Brain microvascular endothelial cell (primary cell): ENCODE measurements at regions not wholly inside any gene's neighbourhood (a gene's known extent, or its start where the extent isn't known, plus 50 kb on each side); places are given as distances from the start of the nearest gene placed in this dataset.

Experiments used
- DNase-seq: peaks from one replicate; pipeline ENCODE4 v3.0.0-alpha.2; 2020
- H3K27ac ChIP-seq: fragments of 250-450 bp; sonication (Bioruptor Pico); 2 replicates; pipeline ENCODE4 v1.5.1; 2020; ENCODE audit warnings: mild to moderate bottlenecking, moderate library complexity
- H3K27me3 ChIP-seq: fragments of 250-450 bp; sonication (Bioruptor Pico); replicated peaks from 2 replicates; pipeline ENCODE4 v1.5.1; 2020; ENCODE audit warnings: mild to moderate bottlenecking
- H3K36me3 ChIP-seq: fragments of 250-450 bp; sonication (Bioruptor Pico); replicated peaks from 2 replicates; pipeline ENCODE4 v1.5.1; 2020; ENCODE audit warnings: mild to moderate bottlenecking
- H3K4me3 ChIP-seq: 2 replicates; pipeline ENCODE4 v1.5.1; 2011; ENCODE audit warnings: low read depth, mild to moderate bottlenecking, control low read depth, low read length, moderate library complexity
- in situ Hi-C: cut with HindIII; loops from 2 replicates; pipeline ENCODE4 v1.10.0; 2017; ENCODE audit warnings: low sequenced_read_pairs, low pct_ligation_motif_present
- TF ChIP-seq, protein P1 (sequence below): IDR thresholded peaks from 2 replicates; pipeline ENCODE4 v1.5.1; 2011; ENCODE audit warnings: low read depth, mild to moderate bottlenecking, moderate library complexity, low read length, control low read depth, inconsistent platforms; ENCODE audit errors: missing control alignments

- no peak for DNase-seq
- Histone ChIP-seq H3K4me3 (no peak overlapping the region), H3K36me3 (no peaks in the 10 kb centered on the region), H3K27me3 (no peaks in the 10 kb centered on the region), H3K27ac (no peak overlapping the region)
- TF ChIP-seq, protein P1, sequence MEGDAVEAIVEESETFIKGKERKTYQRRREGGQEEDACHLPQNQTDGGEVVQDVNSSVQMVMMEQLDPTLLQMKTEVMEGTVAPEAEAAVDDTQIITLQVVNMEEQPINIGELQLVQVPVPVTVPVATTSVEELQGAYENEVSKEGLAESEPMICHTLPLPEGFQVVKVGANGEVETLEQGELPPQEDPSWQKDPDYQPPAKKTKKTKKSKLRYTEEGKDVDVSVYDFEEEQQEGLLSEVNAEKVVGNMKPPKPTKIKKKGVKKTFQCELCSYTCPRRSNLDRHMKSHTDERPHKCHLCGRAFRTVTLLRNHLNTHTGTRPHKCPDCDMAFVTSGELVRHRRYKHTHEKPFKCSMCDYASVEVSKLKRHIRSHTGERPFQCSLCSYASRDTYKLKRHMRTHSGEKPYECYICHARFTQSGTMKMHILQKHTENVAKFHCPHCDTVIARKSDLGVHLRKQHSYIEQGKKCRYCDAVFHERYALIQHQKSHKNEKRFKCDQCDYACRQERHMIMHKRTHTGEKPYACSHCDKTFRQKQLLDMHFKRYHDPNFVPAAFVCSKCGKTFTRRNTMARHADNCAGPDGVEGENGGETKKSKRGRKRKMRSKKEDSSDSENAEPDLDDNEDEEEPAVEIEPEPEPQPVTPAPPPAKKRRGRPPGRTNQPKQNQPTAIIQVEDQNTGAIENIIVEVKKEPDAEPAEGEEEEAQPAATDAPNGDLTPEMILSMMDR = no peak
- in situ Hi-C loops = no loop called here
These were observed 259.2 kb downstream of the NDUFA10 start for GRCh38 chr2:239765911-239766310.

DNA sequence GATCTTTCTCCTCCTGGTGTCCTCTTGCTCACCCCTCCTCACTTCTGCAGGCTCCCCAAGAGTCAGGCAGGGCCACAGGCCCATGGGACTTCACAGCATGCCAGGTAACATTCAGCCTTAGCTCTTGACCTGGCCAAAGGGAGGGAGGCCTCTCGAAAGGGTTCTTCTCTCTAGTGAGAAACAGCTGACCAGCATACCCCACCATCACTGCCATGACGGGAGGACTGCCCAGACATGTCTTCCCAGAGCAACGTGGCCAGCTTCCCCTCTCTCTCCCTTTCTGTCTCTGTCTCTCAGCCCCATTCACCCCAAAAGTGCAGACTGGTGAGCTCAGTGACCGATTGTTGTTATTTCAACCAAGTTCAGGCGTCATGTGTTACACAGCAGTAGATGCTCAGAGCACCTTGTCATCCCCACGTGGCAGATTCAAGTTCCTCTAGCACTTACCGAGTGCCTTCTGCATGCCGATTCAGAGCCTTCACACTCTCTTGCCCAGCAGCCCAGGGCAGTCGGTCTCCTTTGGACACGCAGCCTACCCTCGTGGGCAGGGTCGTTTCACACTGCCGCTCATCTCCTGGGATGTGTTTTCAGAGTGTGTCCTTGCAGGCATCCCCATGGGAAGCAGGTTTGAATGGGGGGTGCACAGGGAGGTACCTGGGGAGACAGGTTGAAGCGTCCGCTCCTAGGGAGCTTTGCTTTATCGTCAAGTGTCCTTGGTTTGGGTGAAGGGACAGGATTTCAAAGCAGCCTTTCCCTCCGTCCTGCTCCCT is 259.9 kb downstream of the NDUFA10 start:
- Histone ChIP-seq H3K36me3 (no peaks in the 10 kb centered on the region), H3K27ac (no peak overlapping the region), H3K27me3 (no peaks in the 10 kb centered on the region), H3K4me3 (no peak overlapping the region)
- in situ Hi-C loops = no loop called here
- no peak for DNase-seq
- TF ChIP-seq, protein P1 = no peak

DNA sequence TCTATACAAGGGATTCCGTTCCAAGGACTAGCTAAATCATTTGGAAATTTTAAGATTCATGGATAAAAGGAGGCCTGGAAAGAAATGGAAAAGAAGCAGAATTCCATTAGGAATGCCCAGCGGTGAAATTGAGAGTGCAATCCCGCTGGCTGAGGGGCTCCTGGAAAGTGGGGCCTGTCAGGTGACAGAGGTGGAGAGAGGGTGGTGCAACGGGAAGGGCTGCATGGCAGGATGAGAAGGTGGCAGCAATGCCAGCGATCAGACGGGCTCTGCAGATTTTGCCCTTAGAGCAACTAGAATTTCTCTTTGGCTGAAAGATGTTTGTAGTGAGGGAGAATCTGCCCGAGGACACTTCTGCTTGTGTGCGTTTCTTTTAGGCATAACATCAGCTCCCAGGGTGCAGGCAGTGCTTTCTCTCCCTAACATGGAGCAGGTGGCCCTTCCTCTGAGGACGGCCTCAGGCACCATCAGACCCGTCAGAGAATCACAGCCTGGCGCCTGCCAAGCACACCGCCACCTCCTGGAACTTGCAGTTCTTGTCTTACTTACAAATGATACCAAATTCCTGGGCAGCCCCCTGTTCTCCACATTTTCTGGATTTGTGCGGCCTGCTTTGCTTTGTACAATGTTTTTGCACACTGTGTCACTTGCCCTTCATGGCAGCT is 261.6 kb downstream of the NDUFA10 start:
- no peaks in the 10 kb centered on the region for H3K36me3 ChIP-seq
- H3K27me3 ChIP-seq = no peaks in the 10 kb centered on the region
- in situ Hi-C loops = no loop called here
- TF ChIP-seq, protein P1 = no peak
- DNase-seq = no peak
- H3K27ac ChIP-seq = no peak overlapping the region
- no peak overlapping the region for H3K4me3 ChIP-seq

DNA sequence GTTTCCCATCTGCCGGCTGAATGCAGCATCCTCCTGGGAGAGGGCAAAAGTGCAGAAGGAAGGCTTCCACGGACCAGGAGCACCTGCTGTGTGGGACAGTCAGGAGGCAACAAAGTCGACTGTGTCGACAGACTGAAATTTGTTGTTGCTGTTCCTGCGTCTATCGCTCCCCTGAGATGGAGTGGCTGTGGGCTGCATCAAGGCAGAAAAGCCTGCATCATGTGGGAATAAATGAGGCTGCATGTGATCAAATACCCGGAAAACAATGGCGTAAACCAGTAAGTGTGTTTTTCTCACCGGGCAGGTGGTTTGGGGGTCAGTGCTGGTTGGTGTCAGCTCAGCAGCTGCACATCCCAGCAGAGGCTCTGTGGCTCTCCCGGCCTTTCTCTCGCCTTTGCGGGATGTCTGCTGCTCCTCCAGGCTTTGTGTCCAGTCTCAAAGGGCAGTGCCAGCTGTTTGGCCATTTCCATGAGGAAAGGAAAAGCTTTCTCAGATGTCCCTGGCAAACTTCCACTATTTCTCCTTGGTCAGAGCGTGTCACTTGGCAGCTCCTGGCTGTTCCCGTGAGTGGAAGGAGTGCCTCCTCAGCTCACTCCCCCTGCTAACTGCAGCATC is 262.4 kb downstream of the NDUFA10 start:
- Histone ChIP-seq H3K4me3 (no peak overlapping the region), H3K27ac (no peak overlapping the region), H3K27me3 (no peaks in the 10 kb centered on the region), H3K36me3 (no peaks in the 10 kb centered on the region)
- in situ Hi-C loops = no loop called here
- TF ChIP-seq, protein P1 = no peak
- no peak for DNase-seq

DNA sequence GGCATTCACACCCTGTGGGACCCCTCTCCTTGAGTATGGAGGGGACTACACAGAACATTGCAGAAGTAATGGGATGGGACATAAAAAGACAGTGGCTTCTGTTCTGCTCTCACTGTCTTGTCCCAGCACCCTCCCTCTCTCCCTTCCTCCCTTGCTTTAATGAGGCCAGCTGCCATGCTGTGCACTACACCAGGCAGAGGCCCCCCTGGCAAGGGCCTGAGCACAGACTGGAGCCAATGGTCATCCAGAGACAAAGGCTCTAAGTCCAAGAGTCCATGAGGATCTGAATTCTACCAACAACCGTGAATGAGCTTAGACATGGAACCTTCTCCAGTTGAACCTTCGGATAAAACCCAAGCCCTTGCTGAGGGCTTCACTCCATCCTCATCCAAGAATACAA is 263.0 kb downstream of the NDUFA10 start:
- Histone ChIP-seq H3K27ac (no peak overlapping the region), H3K36me3 (no peaks in the 10 kb centered on the region), H3K27me3 (no peaks in the 10 kb centered on the region), H3K4me3 (no peak overlapping the region)
- no peak for DNase-seq
- TF ChIP-seq, protein P1 = no peak
- in situ Hi-C loops = no loop called here
